ENCODE measurements at regions not wholly inside any gene's neighbourhood (a gene's known extent, or its start where the extent isn't known, plus 50 kb on each side); places are given as distances from the start of the nearest gene placed in this dataset.

DNA sequence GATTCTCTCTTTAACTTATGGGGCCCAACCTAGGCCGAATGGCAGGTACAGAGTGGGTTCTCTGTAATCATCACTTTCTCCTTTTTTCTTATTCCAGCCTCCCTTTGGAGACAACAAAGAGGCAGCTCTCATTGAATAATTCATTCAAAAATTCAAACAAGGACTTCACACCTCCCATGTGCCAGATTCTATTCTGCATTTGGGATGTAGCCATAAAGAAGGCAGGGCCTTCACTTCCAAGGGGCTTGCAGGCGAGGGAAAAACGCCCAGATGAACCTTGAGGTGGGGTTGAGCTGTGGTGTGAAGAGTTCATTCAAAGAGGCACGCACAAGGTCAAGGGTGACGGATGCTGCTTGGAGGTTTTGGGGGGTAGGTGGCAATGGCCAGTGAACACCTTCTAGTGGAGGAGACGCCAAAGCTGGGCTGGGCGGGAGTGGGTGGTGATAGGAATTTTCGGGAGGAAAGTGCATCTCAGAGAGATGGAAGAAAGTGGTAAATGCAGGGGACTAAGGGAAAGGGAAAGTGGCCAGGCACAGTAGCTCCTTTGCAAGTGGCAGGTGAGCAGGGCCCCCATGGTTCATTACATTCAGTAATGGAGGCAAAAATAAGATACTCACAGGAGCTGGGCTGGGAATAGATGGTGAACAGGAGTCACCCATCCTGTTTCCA, 499.6 kb downstream of the MIAT start:
- H3K27ac ChIP-seq, result no peak overlapping the region
- ChIA-PET CTCF (no interaction called here), POLR2A (ENCODE audit: low non-redundant PET) (no interaction called here)
- TF ChIP-seq, protein P1, sequence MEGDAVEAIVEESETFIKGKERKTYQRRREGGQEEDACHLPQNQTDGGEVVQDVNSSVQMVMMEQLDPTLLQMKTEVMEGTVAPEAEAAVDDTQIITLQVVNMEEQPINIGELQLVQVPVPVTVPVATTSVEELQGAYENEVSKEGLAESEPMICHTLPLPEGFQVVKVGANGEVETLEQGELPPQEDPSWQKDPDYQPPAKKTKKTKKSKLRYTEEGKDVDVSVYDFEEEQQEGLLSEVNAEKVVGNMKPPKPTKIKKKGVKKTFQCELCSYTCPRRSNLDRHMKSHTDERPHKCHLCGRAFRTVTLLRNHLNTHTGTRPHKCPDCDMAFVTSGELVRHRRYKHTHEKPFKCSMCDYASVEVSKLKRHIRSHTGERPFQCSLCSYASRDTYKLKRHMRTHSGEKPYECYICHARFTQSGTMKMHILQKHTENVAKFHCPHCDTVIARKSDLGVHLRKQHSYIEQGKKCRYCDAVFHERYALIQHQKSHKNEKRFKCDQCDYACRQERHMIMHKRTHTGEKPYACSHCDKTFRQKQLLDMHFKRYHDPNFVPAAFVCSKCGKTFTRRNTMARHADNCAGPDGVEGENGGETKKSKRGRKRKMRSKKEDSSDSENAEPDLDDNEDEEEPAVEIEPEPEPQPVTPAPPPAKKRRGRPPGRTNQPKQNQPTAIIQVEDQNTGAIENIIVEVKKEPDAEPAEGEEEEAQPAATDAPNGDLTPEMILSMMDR (conservative IDR thresholded peaks at IDR 0.05; ENCODE audit: low read depth), result no peak
- no peak for DNase-seq (ENCODE audit: low spot score)

DNA sequence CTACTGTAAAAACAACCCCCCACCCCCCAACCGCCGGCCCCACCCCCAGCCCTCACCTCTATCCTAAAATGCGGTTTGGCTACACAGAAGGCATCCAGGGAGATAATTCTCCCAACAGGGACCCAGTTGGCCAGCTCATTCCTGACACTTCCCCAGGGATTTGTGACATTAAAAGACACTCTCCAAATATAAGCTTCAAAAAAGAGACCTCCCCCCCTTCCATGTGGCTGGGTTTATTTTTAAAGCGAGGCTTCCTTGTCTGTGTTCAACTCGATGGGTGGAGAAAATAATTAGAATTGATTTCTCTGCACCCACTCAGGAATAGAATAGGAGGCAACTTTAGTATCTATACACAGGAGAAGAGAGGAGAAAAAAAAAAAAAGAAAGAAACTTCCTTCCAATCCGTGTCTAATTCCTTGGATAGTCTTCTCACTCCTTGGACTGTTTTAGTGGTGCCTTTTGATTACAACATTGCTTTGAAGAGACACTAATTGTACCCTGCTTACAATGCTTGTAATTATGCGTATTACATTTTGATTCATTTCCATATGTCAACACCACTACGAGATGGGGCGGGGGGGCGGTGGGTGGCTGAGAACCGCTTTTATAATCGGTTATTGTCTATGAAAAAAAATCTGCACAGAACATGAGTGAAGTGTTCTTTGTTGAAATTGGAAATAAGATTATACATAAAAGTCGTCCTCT, 500.4 kb downstream of the MIAT start:
- H3K27ac ChIP-seq, result no peak overlapping the region
- ChIA-PET POLR2A (ENCODE audit: low non-redundant PET) (no interaction called here), CTCF (no interaction called here)
- DNase-seq (ENCODE audit: low spot score), result no peak
- TF ChIP-seq, protein P1 (conservative IDR thresholded peaks at IDR 0.05; ENCODE audit: low read depth), result no peak

DNA sequence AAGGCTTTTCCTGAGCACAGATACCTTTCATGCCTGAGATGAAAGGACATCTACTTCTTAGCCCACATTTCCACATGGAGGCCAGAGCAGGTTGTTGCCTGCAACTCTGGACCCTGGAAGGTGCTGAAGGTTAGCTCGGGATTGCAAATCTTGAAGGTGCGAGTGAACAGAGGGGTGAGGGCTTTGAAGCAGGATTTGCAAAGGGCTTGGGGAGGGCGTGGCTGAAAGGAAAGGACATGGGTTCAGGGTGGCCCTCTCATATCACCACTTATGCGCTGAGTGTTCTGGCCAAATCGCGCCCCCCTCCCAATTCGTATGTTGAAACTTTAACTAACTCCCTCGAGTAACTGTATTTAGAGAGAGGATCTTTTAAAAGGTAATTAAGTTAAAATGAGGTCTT, 501.6 kb downstream of the MIAT start:
- CTCF ChIA-PET, result no interaction called here

DNA sequence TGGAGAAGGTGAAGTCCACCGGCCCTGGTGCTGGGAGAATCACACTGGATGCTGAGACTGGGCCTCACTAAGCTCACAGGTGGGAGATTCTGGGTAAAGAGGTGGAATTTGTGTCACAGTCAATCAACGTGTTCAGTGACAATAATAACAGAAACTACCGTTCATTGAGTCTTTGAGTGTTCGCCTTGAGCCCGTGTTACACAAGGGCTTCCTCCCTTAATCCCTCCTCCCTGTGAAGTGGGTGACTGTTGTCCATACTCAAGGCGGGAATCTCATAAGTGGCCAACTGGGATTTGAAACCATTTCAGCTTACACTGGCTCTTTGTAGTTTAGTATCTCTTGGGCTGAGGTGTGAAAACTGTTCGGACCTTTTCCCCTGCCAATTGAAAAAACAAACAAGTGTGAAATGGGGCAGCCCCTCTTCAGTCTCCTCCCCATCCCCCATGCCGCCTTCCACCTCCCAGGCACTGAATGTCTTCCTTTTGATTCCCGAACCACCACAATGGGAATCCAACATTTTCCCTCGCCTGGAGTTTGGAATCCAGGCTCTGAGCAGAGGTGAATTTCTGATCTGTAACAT, 502.4 kb downstream of the MIAT start:
- H3K27ac ChIP-seq, result no peak overlapping the region
- ChIA-PET POLR2A (ENCODE audit: low non-redundant PET) (no interaction called here), CTCF (interaction anchor here (0.6 kb wide), 1 partner anchor 65 kb away, joined by 3 read pairs; no protein-coding TSS in a partner anchor)
- DNase-seq (ENCODE audit: low spot score), result no peak
- TF ChIP-seq, protein P1 (conservative IDR thresholded peaks at IDR 0.05; ENCODE audit: low read depth), result no peak

More for the DNA sequence above, 501.6 kb downstream of the MIAT start:
- no peak for DNase-seq (ENCODE audit: low spot score)
- TF ChIP-seq, protein P1 (conservative IDR thresholded peaks at IDR 0.05; ENCODE audit: low read depth), result no peak
- H3K27ac ChIP-seq, result no peak overlapping the region
- POLR2A ChIA-PET (ENCODE audit: low non-redundant PET), result no interaction called here

DNA sequence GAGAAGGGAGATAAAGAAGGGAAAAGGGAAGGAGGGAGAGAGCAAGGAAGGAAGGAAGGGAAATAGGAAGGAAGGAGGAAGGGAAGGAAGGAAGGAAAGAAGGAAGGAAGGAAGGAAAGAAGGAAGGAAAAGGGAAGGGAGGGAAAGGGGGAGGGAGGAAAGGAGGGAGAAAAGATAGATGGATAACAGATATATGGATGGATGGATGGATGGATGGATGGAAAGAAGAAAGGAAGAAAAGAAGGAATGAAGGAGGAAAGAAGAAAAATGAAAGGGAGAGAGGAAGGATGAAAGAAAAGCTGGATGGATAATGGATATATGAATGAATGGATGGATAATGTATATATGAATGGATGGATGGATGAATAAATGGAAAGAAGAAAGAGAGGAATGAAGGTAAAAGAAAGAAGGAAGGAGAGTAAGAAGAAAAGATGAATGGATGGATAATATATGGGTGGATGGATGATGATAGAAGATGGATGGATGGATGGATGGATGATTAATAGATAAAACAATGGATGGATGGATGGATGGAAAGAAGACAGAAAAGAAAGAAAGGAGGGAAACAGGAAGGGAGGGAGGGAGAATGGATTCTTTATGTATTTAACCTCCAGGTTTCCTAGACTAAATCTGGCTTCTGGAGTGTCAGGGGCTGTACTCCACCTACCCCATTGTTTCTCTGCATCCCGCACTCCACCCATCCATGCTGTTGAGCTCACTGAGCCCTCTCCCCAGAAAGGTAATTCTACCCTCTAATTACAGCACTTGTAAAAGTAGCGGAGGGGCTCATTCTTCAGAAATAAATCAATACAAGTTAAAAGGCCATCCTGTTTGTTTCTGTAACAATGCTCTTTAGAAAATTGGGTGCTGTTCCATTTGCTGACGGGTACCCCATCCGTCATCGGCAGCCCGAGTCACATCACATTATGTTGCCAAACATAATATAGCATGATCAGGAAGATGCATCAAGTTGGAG, 506.1 kb downstream of the MIAT start:
- TF ChIP-seq, protein P1 (conservative IDR thresholded peaks at IDR 0.05; ENCODE audit: low read depth), result no peak
- POLR2A ChIA-PET (ENCODE audit: low non-redundant PET), result no interaction called here
- CTCF ChIA-PET, result interaction anchor here (0.6 kb wide), 1 partner anchor 25 kb away, joined by 3 read pairs; no protein-coding TSS in a partner anchor
- no peak overlapping the region for H3K27ac ChIP-seq
- no peak for DNase-seq (ENCODE audit: low spot score)
